Activated CD4-positive, alpha-beta T cell treated with anti-CD3 and anti-CD28 coated beads, Interleukin-2, amount 50 U/mL, for 24 hours (primary cell): ENCODE measurements at regions not wholly inside any gene's neighbourhood (a gene's known extent, or its start where the extent isn't known, plus 50 kb on each side); places are given as distances from the start of the nearest gene placed in this dataset.

Source experiments
- DNase-seq, 2 donors: peaks; one replicate each; pipeline ENCODE4 v3.0.0-alpha.2; 2020; ENCODE audit warnings: low read depth in 1 of 2, low spot score in 1 of 2

- no peak for DNase-seq
These were observed 374.4 kb upstream of the SGCD start for GRCh38 chr5:155952486-155953089.

- DNase-seq = no peak
These were observed 373.6 kb upstream of the SGCD start for GRCh38 chr5:155953335-155953734.

- DNase-seq = no peak
These were observed 372.1 kb upstream of the SGCD start for GRCh38 chr5:155954701-155955445.

GRCh38 chr5:155957884-155958283 is 369.1 kb upstream of the SGCD start:
- no peak for DNase-seq

- DNase-seq = no peak
These were observed 367.9 kb upstream of the SGCD start for GRCh38 chr5:155959082-155959481.

- no peak for DNase-seq
These were observed 366.8 kb upstream of the SGCD start for GRCh38 chr5:155960177-155960576.

- DNase-seq = no peak
These were observed 357.4 kb upstream of the SGCD start for GRCh38 chr5:155969537-155969936.

GRCh38 chr5:155974369-155974768 is 352.6 kb upstream of the SGCD start:
- no peak for DNase-seq

- DNase-seq = no peak
These were observed 348.1 kb upstream of the SGCD start for GRCh38 chr5:155978850-155979249.

GRCh38 chr5:155982354-155982753 is 344.6 kb upstream of the SGCD start:
- DNase-seq = no peak

GRCh38 chr5:155983954-155984353 is 343.0 kb upstream of the SGCD start:
- DNase-seq = no peak

- no peak for DNase-seq
These were observed 339.6 kb upstream of the SGCD start for GRCh38 chr5:155987265-155987810.

GRCh38 chr5:155989879-155990278 is 337.1 kb upstream of the SGCD start:
- DNase-seq = no peak

- no peak for DNase-seq
These were observed 330.8 kb upstream of the SGCD start for GRCh38 chr5:155996123-155996522.

- DNase-seq = no peak
These were observed 328.7 kb upstream of the SGCD start for GRCh38 chr5:155998257-155998656.

- DNase-seq = no peak
These were observed 326.8 kb upstream of the SGCD start for GRCh38 chr5:156000115-156000514.

GRCh38 chr5:156004754-156005153 is 322.2 kb upstream of the SGCD start:
- DNase-seq = no peak

- no peak for DNase-seq
These were observed 320.8 kb upstream of the SGCD start for GRCh38 chr5:156006026-156006647.

GRCh38 chr5:156008844-156009243 is 318.1 kb upstream of the SGCD start:
- no peak for DNase-seq

GRCh38 chr5:156009583-156009982 is 317.4 kb upstream of the SGCD start:
- no peak for DNase-seq

- DNase-seq = no peak
These were observed 311.8 kb upstream of the SGCD start for GRCh38 chr5:156015137-156015536.

GRCh38 chr5:156019130-156019529 is 307.8 kb upstream of the SGCD start:
- no peak for DNase-seq
